HepG2 (cell line): ENCODE measurements at regions not wholly inside any gene's neighbourhood (a gene's known extent, or its start where the extent isn't known, plus 50 kb on each side); places are given as distances from the start of the nearest gene placed in this dataset.

Source experiments
- ATAC-seq: fragments of 200-7000 bp; cut with Tn5 transposase; 3 replicates; pipeline ENCODE4 v1.9.1; 2020; ENCODE audit warnings: mild to moderate bottlenecking, moderate library complexity
- BruUV-seq: library from RNA; stranded (reverse); fragments of 400-500 nt; replicated peaks from 2 replicates; lab custom pipeline; 2021; lab: Mats Ljungman, UMichigan
- CTCF ChIA-PET: fragments of 300-600 bp; formaldehyde crosslinking; extraction: SDS; loops from one replicate; lab custom pipeline; 2021; ENCODE audit warnings: low total read pairs, inconsistent platforms, low intra/inter-chr PET ratio; lab: Yijun Ruan, JAX
- POLR2A ChIA-PET: fragments of 350-600 bp; sonication (Branson Sonifier 250); formaldehyde crosslinking; loops from one replicate; lab custom pipeline; 2020; ENCODE audit warnings: antibody characterized with exemption, inconsistent platforms; lab: Yijun Ruan, JAX
- DNase-seq: peaks from one replicate; pipeline ENCODE4 v3.0.0-alpha.2; 2015; ENCODE audit warnings: low spot score
- FAIRE-seq: peaks from 3 replicates; lab custom pipeline; 2011; peaks lifted over from hg19 to GRCh38; lab: Jason Lieb, UNC
- H2AFZ ChIP-seq: one replicate; pipeline ENCODE4 v1.6.1; 2011; ENCODE audit warnings: low read length, inconsistent platforms
- H3K27ac ChIP-seq: fragments of 300-600 bp; 3 replicates; pipeline ENCODE4 v1.8.0; 2011; ENCODE audit warnings: mixed run types, mild to moderate bottlenecking, mixed read lengths, low read length, inconsistent platforms; ENCODE audit not compliant: insufficient read depth; ENCODE audit errors: extremely low read length
- H3K27me3 ChIP-seq, 2 experiments: fragments of 200-600 bp in 1 of 2; 2 replicates in 1 of 2; 3 replicates in 1 of 2; pipeline versions ENCODE4 v1.6.0 to v1.8.0; 2011; ENCODE audit warnings: low read length in 2 of 2, mild to moderate bottlenecking in 2 of 2, moderate library complexity in 2 of 2, inconsistent platforms in 1 of 2; ENCODE audit not compliant: insufficient read depth in 2 of 2, control insufficient read depth in 1 of 2
- H3K36me3 ChIP-seq, 2 experiments: fragments of 200-600 bp in 1 of 2; replicated peaks in 1 of 2; 2 replicates in 1 of 2; 3 replicates in 1 of 2; pipeline versions ENCODE4 v1.5.1 to v1.8.0; 2011; ENCODE audit warnings: low read length in 2 of 2, inconsistent platforms in 1 of 2; ENCODE audit not compliant: insufficient read depth in 2 of 2, control insufficient read depth in 1 of 2
- H3K4me1 ChIP-seq: 2 replicates; pipeline ENCODE4 v1.5.1; 2012; ENCODE audit warnings: low read length, inconsistent platforms; ENCODE audit not compliant: insufficient read depth
- H3K4me2 ChIP-seq: 2 replicates; pipeline ENCODE4 v1.6.0; 2011; ENCODE audit warnings: low read depth, low read length, inconsistent platforms
- H3K4me3 ChIP-seq, 3 experiments: fragments of 200-600 bp in 1 of 3; sonication (generic), shearing (Covaris generic) in 1 of 3; replicated peaks in 1 of 3; 2 replicates each; pipeline ENCODE4 v1.5.1; 2011 to 2016; ENCODE audit warnings: low read length in 3 of 3, inconsistent platforms in 2 of 3, low read depth in 2 of 3, mild to moderate bottlenecking in 2 of 3, control low read depth in 1 of 3, mixed read lengths in 1 of 3; ENCODE audit not compliant: insufficient read depth in 1 of 3
- H3K79me2 ChIP-seq: one replicate; pipeline ENCODE4 v1.6.1; 2011; ENCODE audit warnings: low read length, inconsistent platforms; ENCODE audit not compliant: insufficient read depth
- H3K9ac ChIP-seq: 2 replicates; pipeline ENCODE4 v1.6.0; 2011; ENCODE audit warnings: mild to moderate bottlenecking, low read depth, low read length, inconsistent platforms; ENCODE audit not compliant: insufficient read depth
- H3K9me3 ChIP-seq: 2 replicates; pipeline ENCODE4 v1.5.1; 2012; ENCODE audit warnings: mild to moderate bottlenecking, low read length
- H4K20me1 ChIP-seq: 2 replicates; pipeline ENCODE4 v1.6.0; 2011; ENCODE audit warnings: inconsistent platforms, mild to moderate bottlenecking, low read length, moderate library complexity; ENCODE audit not compliant: insufficient read depth
- CBX1 ChIP-seq: IDR thresholded peaks from one replicate; pipeline ENCODE4 v1.6.1; 2016; ENCODE audit warnings: antibody characterized with exemption, low read depth
- CEBPB ChIP-seq: IDR thresholded peaks from 2 replicates; pipeline ENCODE4 v1.6.1; 2011; ENCODE audit warnings: low read depth, low read length, improper control_type of control experiment, borderline replicate concordance
- SUZ12 ChIP-seq: fragments of 150-350 bp; IDR thresholded peaks from 2 replicates; pipeline ENCODE4 v1.6.1; 2014; ENCODE audit warnings: low read depth, low read length
- ZNF180 ChIP-seq: sonication (generic); formaldehyde crosslinking; IDR thresholded peaks from 2 replicates; pipeline ENCODE4 v1.4.0; 2020; ENCODE audit warnings: low read depth, missing genetic modification reagents, borderline replicate concordance
- ZNF34 ChIP-seq: sonication (generic); formaldehyde crosslinking; IDR thresholded peaks from 2 replicates; pipeline ENCODE4 v1.4.0; 2020; ENCODE audit warnings: mild to moderate bottlenecking, missing genetic modification reagents, borderline replicate concordance
- ZNF546 ChIP-seq: sonication (generic); formaldehyde crosslinking; conservative IDR thresholded peaks from 2 replicates; pipeline ENCODE4 v1.8.1; 2023; ENCODE audit warnings: mild to moderate bottlenecking, missing genetic modification reagents
- ZNF556 ChIP-seq: sonication (generic); formaldehyde crosslinking; IDR thresholded peaks from 2 replicates; pipeline ENCODE4 v1.4.0; 2020; ENCODE audit warnings: mild to moderate bottlenecking, missing genetic modification reagents, borderline replicate concordance
- ZNF563 ChIP-seq: sonication (generic); formaldehyde crosslinking; IDR thresholded peaks from 2 replicates; pipeline ENCODE4 v1.8.0; 2022; ENCODE audit warnings: mild to moderate bottlenecking, moderate library complexity, missing genetic modification reagents
- ZNF713 ChIP-seq: sonication (generic); formaldehyde crosslinking; IDR thresholded peaks from 2 replicates; pipeline ENCODE4 v1.4.0; 2020; ENCODE audit warnings: mild to moderate bottlenecking, missing genetic modification reagents
- WGBS: methylation state at CpG from one replicate; pipeline ENCODE4 v1.1.6; 2017; ENCODE audit warnings: low lambda C conversion rate; 5-methylcytosine and 5-hydroxymethylcytosine counted together
- in situ Hi-C: cut with HindIII; loops from 2 replicates; pipeline ENCODE4 v1.10.0; 2017; ENCODE audit warnings: low pct_unique_long_range_greater_than_20kb; ENCODE audit not compliant: extremely low pct_ligation_motif_present
- intact Hi-C: fragments of 100-400 bp; cut with micrococcal nuclease; formaldehyde crosslinking; loops from one replicate; pipeline ENCODE4 v1.10.0; 2022; ENCODE audit not compliant: unreplicated experiment
- TF ChIP-seq, protein P1 (sequence below): sonication (generic); formaldehyde crosslinking; IDR thresholded peaks from 2 replicates; pipeline ENCODE4 v1.9.0; 2021; ENCODE audit warnings: missing genetic modification reagents, mild to moderate bottlenecking, borderline replicate concordance
- TF ChIP-seq, protein P2 (sequence below): fragments of 450-650 bp; IDR thresholded peaks from 2 replicates; pipeline ENCODE4 v1.6.1; 2016
- TF ChIP-seq, protein P3 (sequence below): sonication (generic); formaldehyde crosslinking; IDR thresholded peaks from 2 replicates; pipeline ENCODE4 v1.4.0; 2020; ENCODE audit warnings: missing genetic modification reagents, mild to moderate bottlenecking, borderline replicate concordance
- TF ChIP-seq, protein P4 (sequence below): sonication (generic); formaldehyde crosslinking; IDR thresholded peaks from 2 replicates; pipeline ENCODE4 v1.9.0; 2021; ENCODE audit warnings: missing genetic modification reagents, borderline replicate concordance
- TF ChIP-seq, protein P5 (sequence below): sonication (generic); formaldehyde crosslinking; conservative IDR thresholded peaks from 2 replicates; pipeline ENCODE4 v1.4.0; 2020; ENCODE audit warnings: mild to moderate bottlenecking, missing genetic modification reagents, moderate library complexity

DNA sequence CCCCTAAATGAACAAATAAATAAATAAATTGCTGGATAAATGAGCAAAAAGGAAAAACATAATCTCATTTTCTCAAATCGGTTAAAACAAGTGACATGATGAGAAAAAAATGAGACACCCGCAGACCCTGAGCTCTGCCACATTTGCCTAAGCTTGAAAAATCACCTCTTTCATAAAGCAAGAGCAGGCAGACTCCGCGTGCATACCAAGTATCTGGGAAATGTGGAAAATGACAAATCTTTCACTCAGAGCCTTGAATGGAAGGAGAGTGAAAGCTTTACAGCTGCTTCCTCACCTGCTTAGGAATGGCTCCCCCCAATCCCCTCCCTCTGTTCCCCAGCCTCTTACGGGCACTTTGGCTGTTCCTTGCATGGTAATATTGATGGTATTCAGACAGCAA is 355.5 kb upstream of the SUCLG2 start:
- POLR2A ChIA-PET, result no interaction called here
- H4K20me1 ChIP-seq, result no peaks in the 10 kb centered on the region
- intact Hi-C loops, result no loop called here
- H3K9me3 ChIP-seq, result no peaks in the 10 kb centered on the region
- no peak overlapping the region for H3K27ac ChIP-seq
- CTCF ChIA-PET, result no interaction called here
- no peak overlapping the region for H3K9ac ChIP-seq
- no peaks in the 10 kb centered on the region for H3K27me3 ChIP-seq
- no peak for DNase-seq
- no peak overlapping the region for H3K4me3 ChIP-seq
- no peak overlapping the region for H2AFZ ChIP-seq
- no peak overlapping the region for H3K4me2 ChIP-seq
- no peaks in the 10 kb centered on the region for H3K79me2 ChIP-seq
- H3K4me1 ChIP-seq, result no peaks in the 10 kb centered on the region
- no peak for TF ChIP-seq ZNF546 (CRISPR knock-in tag)
- TF ChIP-seq CEBPB, result no peak
- TF ChIP-seq, protein P1, sequence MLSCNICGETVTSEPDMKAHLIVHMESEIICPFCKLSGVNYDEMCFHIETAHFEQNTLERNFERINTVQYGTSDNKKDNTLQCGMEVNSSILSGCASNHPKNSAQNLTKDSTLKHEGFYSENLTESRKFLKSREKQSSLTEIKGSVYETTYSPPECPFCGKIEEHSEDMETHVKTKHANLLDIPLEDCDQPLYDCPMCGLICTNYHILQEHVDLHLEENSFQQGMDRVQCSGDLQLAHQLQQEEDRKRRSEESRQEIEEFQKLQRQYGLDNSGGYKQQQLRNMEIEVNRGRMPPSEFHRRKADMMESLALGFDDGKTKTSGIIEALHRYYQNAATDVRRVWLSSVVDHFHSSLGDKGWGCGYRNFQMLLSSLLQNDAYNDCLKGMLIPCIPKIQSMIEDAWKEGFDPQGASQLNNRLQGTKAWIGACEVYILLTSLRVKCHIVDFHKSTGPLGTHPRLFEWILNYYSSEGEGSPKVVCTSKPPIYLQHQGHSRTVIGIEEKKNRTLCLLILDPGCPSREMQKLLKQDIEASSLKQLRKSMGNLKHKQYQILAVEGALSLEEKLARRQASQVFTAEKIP (CRISPR knock-in tag), result no peak
- no peak for TF ChIP-seq ZNF34 (CRISPR knock-in tag)
- TF ChIP-seq ZNF180 (CRISPR knock-in tag), result no peak
- no peak for TF ChIP-seq CBX1
- TF ChIP-seq, protein P2, sequence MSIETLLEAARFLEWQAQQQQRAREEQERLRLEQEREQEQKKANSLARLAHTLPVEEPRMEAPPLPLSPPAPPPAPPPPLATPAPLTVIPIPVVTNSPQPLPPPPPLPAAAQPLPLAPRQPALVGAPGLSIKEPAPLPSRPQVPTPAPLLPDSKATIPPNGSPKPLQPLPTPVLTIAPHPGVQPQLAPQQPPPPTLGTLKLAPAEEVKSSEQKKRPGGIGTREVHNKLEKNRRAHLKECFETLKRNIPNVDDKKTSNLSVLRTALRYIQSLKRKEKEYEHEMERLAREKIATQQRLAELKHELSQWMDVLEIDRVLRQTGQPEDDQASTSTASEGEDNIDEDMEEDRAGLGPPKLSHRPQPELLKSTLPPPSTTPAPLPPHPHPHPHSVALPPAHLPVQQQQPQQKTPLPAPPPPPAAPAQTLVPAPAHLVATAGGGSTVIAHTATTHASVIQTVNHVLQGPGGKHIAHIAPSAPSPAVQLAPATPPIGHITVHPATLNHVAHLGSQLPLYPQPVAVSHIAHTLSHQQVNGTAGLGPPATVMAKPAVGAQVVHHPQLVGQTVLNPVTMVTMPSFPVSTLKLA, result no peak
- TF ChIP-seq, protein P3, sequence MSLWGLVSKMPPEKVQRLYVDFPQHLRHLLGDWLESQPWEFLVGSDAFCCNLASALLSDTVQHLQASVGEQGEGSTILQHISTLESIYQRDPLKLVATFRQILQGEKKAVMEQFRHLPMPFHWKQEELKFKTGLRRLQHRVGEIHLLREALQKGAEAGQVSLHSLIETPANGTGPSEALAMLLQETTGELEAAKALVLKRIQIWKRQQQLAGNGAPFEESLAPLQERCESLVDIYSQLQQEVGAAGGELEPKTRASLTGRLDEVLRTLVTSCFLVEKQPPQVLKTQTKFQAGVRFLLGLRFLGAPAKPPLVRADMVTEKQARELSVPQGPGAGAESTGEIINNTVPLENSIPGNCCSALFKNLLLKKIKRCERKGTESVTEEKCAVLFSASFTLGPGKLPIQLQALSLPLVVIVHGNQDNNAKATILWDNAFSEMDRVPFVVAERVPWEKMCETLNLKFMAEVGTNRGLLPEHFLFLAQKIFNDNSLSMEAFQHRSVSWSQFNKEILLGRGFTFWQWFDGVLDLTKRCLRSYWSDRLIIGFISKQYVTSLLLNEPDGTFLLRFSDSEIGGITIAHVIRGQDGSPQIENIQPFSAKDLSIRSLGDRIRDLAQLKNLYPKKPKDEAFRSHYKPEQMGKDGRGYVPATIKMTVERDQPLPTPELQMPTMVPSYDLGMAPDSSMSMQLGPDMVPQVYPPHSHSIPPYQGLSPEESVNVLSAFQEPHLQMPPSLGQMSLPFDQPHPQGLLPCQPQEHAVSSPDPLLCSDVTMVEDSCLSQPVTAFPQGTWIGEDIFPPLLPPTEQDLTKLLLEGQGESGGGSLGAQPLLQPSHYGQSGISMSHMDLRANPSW (CRISPR knock-in tag), result no peak
- TF ChIP-seq ZNF556 (CRISPR knock-in tag), result no peak
- TF ChIP-seq, protein P4, sequence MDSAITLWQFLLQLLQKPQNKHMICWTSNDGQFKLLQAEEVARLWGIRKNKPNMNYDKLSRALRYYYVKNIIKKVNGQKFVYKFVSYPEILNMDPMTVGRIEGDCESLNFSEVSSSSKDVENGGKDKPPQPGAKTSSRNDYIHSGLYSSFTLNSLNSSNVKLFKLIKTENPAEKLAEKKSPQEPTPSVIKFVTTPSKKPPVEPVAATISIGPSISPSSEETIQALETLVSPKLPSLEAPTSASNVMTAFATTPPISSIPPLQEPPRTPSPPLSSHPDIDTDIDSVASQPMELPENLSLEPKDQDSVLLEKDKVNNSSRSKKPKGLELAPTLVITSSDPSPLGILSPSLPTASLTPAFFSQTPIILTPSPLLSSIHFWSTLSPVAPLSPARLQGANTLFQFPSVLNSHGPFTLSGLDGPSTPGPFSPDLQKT (CRISPR knock-in tag), result no peak
- TF ChIP-seq, protein P5, sequence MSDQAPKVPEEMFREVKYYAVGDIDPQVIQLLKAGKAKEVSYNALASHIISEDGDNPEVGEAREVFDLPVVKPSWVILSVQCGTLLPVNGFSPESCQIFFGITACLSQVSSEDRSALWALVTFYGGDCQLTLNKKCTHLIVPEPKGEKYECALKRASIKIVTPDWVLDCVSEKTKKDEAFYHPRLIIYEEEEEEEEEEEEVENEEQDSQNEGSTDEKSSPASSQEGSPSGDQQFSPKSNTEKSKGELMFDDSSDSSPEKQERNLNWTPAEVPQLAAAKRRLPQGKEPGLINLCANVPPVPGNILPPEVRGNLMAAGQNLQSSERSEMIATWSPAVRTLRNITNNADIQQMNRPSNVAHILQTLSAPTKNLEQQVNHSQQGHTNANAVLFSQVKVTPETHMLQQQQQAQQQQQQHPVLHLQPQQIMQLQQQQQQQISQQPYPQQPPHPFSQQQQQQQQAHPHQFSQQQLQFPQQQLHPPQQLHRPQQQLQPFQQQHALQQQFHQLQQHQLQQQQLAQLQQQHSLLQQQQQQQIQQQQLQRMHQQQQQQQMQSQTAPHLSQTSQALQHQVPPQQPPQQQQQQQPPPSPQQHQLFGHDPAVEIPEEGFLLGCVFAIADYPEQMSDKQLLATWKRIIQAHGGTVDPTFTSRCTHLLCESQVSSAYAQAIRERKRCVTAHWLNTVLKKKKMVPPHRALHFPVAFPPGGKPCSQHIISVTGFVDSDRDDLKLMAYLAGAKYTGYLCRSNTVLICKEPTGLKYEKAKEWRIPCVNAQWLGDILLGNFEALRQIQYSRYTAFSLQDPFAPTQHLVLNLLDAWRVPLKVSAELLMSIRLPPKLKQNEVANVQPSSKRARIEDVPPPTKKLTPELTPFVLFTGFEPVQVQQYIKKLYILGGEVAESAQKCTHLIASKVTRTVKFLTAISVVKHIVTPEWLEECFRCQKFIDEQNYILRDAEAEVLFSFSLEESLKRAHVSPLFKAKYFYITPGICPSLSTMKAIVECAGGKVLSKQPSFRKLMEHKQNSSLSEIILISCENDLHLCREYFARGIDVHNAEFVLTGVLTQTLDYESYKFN (CRISPR knock-in tag), result no peak
- no peak for TF ChIP-seq ZNF713
- TF ChIP-seq SUZ12, result no peak
- TF ChIP-seq ZNF563 (CRISPR knock-in tag), result no peak
- no peaks in the 10 kb centered on the region for H3K36me3 ChIP-seq
- no TSS peak for BruUV-seq
- in situ Hi-C loops, result no loop called here
- WGBS, result 17% methylated on average over 5 of the region's 5 CpGs
- FAIRE-seq, result no peak
- no peak for ATAC-seq
